Tibial artery (tissue), 4 donors: ENCODE measurements at regions not wholly inside any gene's neighbourhood (a gene's known extent, or its start where the extent isn't known, plus 50 kb on each side); places are given as distances from the start of the nearest gene placed in this dataset.

Experiments
- DNase-seq, 2 donors: peaks; one replicate each; pipeline ENCODE4 v3.0.0-alpha.2; 2019
- H3K27ac ChIP-seq, 2 donors: fragments of 200-600 bp; sonication (generic) in 1 of 2; 1 replicate in 1 of 2; 2 replicates in 1 of 2; pipeline ENCODE4 v1.5.1; 2018 to 2019; ENCODE audit warnings: mild to moderate bottlenecking in 1 of 2
- H3K27me3 ChIP-seq, 2 donors: fragments of 200-600 bp; sonication (generic) in 1 of 2; one replicate each; pipeline versions ENCODE4 v1.5.1 to v1.6.0; 2016 to 2019
- H3K36me3 ChIP-seq, 3 donors: fragments of 200-600 bp; sonication (generic) in 2 of 3; one replicate each; pipeline ENCODE4 v1.5.1; 2016 to 2019; ENCODE audit warnings: mild to moderate bottlenecking in 2 of 3
- H3K4me1 ChIP-seq, 4 donors: fragments of 200-600 bp; sonication (generic) in 2 of 4; 1 replicate in 3 of 4; 2 replicates in 1 of 4; pipeline ENCODE4 v1.5.1; 2016 to 2019
- H3K4me3 ChIP-seq, 2 donors: fragments of 200-600 bp; sonication (generic) in 1 of 2; 1 replicate in 1 of 2; 2 replicates in 1 of 2; pipeline ENCODE4 v1.5.1; 2018 to 2019; ENCODE audit warnings: mild to moderate bottlenecking in 2 of 2
- H3K9me3 ChIP-seq, 3 donors: fragments of 200-600 bp; sonication (generic) in 1 of 3; one replicate each; pipeline ENCODE4 v1.5.1; 2016 to 2019
- intact Hi-C: fragments of 100-400 bp; cut with DNase I; formaldehyde crosslinking; loops from one replicate; pipeline ENCODE4 v1.15.0; 2023; ENCODE audit warnings: low total_unique reads
- TF ChIP-seq, protein P1 (sequence below), 2 experiments: fragments of 200-600 bp in 1 of 2; fragments of 450-650 bp in 1 of 2; IDR thresholded peaks; one replicate each; pipeline ENCODE4 v1.5.1; 2017 to 2019; ENCODE audit warnings: antibody characterized with exemption in 2 of 2, mild to moderate bottlenecking in 1 of 2, moderate library complexity in 1 of 2

- no peak for DNase-seq
- Histone ChIP-seq H3K4me3 (no peak overlapping the region), H3K36me3 (no peaks in the 10 kb centered on the region), H3K9me3 (no peaks in the 10 kb centered on the region), H3K4me1 (no peaks in the 10 kb centered on the region), H3K27ac (no peak overlapping the region), H3K27me3 (no peaks in the 10 kb centered on the region)
- intact Hi-C loops = no loop called here
- TF ChIP-seq, protein P1, sequence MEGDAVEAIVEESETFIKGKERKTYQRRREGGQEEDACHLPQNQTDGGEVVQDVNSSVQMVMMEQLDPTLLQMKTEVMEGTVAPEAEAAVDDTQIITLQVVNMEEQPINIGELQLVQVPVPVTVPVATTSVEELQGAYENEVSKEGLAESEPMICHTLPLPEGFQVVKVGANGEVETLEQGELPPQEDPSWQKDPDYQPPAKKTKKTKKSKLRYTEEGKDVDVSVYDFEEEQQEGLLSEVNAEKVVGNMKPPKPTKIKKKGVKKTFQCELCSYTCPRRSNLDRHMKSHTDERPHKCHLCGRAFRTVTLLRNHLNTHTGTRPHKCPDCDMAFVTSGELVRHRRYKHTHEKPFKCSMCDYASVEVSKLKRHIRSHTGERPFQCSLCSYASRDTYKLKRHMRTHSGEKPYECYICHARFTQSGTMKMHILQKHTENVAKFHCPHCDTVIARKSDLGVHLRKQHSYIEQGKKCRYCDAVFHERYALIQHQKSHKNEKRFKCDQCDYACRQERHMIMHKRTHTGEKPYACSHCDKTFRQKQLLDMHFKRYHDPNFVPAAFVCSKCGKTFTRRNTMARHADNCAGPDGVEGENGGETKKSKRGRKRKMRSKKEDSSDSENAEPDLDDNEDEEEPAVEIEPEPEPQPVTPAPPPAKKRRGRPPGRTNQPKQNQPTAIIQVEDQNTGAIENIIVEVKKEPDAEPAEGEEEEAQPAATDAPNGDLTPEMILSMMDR (IDR thresholded peaks at IDR 0.05) = no peak
Observed at GRCh38 chr4:19038231-19038630, 1016.7 kb upstream of the LCORL start.

- intact Hi-C loops = no loop called here
- Histone ChIP-seq H3K4me1 (no peaks in the 10 kb centered on the region), H3K4me3 (no peak overlapping the region), H3K27me3 (no peaks in the 10 kb centered on the region), H3K9me3 (no peaks in the 10 kb centered on the region), H3K27ac (no peak overlapping the region), H3K36me3 (no peaks in the 10 kb centered on the region)
- TF ChIP-seq, protein P1 (IDR thresholded peaks at IDR 0.05) = no peak
- no peak for DNase-seq
Observed at GRCh38 chr4:19033816-19034733, 1012.5 kb upstream of the LCORL start.

DNA sequence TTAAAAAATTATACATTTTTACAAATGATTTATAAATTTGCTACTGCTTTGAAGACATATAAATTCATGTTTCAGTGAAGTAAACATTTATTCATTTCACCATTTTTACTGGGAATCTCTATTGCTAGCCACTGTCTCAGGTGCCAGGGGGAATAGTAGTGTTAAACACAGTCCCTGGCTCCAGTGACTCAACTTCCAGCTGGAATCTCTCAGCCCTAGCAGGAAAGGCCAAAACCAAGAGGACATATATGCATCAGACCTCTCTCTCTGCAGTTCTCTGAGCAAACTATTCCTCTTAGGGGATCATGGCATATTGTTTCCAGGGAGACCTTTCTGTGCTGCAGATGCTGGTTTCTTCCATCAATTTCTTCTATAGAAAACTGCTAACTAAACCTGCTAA, 1009.0 kb upstream of the LCORL start:
- H3K4me3 ChIP-seq = no peak overlapping the region
- no peaks in the 10 kb centered on the region for H3K36me3 ChIP-seq
- TF ChIP-seq, protein P1 (IDR thresholded peaks at IDR 0.05) = no peak
- no peak for DNase-seq
- H3K4me1 ChIP-seq = no peaks in the 10 kb centered on the region
- H3K27ac ChIP-seq = no peak overlapping the region
- no peaks in the 10 kb centered on the region for H3K9me3 ChIP-seq
- intact Hi-C loops = no loop called here
- H3K27me3 ChIP-seq = no peaks in the 10 kb centered on the region

DNA sequence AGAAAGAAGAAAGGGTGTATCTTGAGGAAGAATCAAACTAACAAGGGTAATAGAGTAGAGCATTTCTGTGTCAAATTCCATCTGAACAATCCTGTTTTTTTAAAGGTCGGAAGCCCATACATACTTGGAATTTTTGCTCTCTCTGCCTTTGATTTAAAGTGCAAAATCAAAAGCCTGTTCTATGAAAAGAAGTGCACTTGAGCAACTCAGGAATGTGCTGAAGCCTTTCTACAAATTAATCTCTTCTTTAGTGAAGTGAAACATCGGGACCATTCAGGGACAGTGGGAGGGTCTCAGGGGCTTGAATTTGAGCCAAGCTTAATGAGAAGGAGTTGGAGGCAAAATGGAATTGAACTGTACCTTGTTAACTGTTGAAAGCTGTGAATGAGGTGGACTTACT, 1008.5 kb upstream of the LCORL start:
- TF ChIP-seq, protein P1 (IDR thresholded peaks at IDR 0.05) = no peak

DNA sequence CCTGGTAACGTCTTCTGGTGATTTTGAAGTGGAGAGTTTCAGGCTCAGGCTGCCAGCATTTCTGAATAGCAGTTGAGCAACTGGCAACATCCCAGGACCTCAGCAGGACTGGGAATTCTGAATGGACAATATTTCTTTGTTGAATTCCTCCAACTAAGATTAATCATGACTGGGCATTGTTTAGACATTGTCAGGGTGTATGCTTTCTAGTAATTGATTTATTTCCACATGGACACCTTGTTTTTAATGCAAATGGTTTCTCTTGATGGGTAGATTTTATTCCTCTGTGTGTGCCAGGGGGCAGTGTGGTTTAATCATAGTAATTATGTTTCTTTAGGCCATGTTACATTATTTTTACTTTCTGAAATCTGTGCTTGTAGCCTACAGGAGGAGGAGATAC, 1004.7 kb upstream of the LCORL start:
- DNase-seq = no peak
- no peaks in the 10 kb centered on the region for H3K27me3 ChIP-seq
- intact Hi-C loops = no loop called here
- no peaks in the 10 kb centered on the region for H3K4me1 ChIP-seq
- no peak overlapping the region for H3K27ac ChIP-seq
- no peak overlapping the region for H3K4me3 ChIP-seq
- no peaks in the 10 kb centered on the region for H3K9me3 ChIP-seq
- H3K36me3 ChIP-seq = no peaks in the 10 kb centered on the region
- TF ChIP-seq, protein P1 (IDR thresholded peaks at IDR 0.05) = no peak

More for the DNA sequence above, 1008.5 kb upstream of the LCORL start:
- H3K27ac ChIP-seq = no peak overlapping the region
- H3K9me3 ChIP-seq = no peaks in the 10 kb centered on the region
- no peaks in the 10 kb centered on the region for H3K36me3 ChIP-seq
- no peaks in the 10 kb centered on the region for H3K27me3 ChIP-seq
- no peak for DNase-seq
- H3K4me1 ChIP-seq = no peaks in the 10 kb centered on the region
- intact Hi-C loops = no loop called here
- no peak overlapping the region for H3K4me3 ChIP-seq
